GM10266 (cell line): ENCODE measurements at regions not wholly inside any gene's neighbourhood (a gene's known extent, or its start where the extent isn't known, plus 50 kb on each side); places are given as distances from the start of the nearest gene placed in this dataset.

Experiments
- DNase-seq: peaks from one replicate; pipeline ENCODE4 v3.0.0; 2012; ENCODE audit errors: extremely low spot score
- CTCF ChIP-seq: IDR thresholded peaks from 2 replicates; pipeline ENCODE4 v1.5.1; 2012; ENCODE audit warnings: mild to moderate bottlenecking, low read depth; ENCODE audit not compliant: control insufficient read depth, insufficient read depth; ENCODE audit errors: missing control alignments

GRCh38 chr5:125275725-125276090, 529.3 kb upstream of the ZNF608 start:
- no peak for TF ChIP-seq CTCF
- no peak for DNase-seq

- no peak for DNase-seq
- no peak for TF ChIP-seq CTCF
These were observed 529.7 kb upstream of the ZNF608 start for GRCh38 chr5:125276096-125276495.

GRCh38 chr5:125277494-125278154, 531.2 kb upstream of the ZNF608 start:
- TF ChIP-seq CTCF = no peak
- no peak for DNase-seq

- TF ChIP-seq CTCF = no peak
- no peak for DNase-seq
These were observed 532.3 kb upstream of the ZNF608 start for GRCh38 chr5:125278711-125279110.

GRCh38 chr5:125281667-125282066, 535.2 kb upstream of the ZNF608 start:
- no peak for TF ChIP-seq CTCF
- DNase-seq = no peak

GRCh38 chr5:125283372-125283771, 536.9 kb upstream of the ZNF608 start:
- DNase-seq = no peak
- TF ChIP-seq CTCF = no peak

GRCh38 chr5:125286271-125286670, 539.8 kb upstream of the ZNF608 start:
- no peak for TF ChIP-seq CTCF
- no peak for DNase-seq
